Putamen (tissue), 1 donor: ENCODE measurements at regions not wholly inside any gene's neighbourhood (a gene's known extent, or its start where the extent isn't known, plus 50 kb on each side); places are given as distances from the start of the nearest gene placed in this dataset.

Experiments used
- DNase-seq: peaks from one replicate; pipeline ENCODE4 v3.0.0-alpha.2; 2016; ENCODE audit warnings: low spot score

DNA sequence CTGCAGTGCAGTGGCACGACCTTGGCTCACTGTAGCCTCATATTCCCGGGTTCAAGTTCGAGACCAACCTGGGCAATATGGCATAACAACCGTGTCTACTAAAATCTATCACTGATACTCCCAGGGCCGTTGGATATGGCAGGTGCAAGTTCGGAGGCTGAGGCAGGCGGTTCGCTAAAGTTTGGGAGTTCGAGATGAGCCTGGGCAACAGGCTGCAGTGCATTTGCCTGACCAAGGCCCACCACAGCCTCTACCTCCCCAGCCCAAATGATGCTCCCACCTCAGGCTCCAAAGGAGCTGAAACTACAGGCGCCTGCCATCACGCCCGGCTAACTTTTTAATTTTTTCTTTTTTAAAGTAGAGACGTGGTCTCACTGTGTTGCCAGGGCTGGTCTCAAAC is 177.1 kb upstream of the ALG10B start:
- no peak for DNase-seq

DNA sequence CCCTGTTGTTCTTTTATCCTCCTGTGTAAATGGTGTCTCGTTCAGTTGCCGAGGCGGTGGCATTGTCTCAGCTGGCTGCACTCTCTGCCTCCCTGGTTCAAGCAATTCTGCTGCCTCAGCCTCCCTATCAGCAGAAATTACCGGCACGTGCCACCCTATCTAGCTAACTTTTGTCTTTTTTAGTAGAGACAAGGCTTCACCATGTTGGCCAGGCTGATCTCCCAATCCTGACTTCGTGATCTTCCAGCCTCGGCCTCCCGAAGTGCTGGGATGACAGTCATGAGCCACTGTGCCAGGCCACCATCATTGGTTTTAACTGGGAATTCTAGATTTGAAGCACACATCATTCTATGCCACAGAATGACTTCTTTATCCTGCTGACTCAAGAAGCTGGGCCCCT is 175.3 kb upstream of the ALG10B start:
- DNase-seq, result no peak

- DNase-seq, result no peak
These were observed 174.7 kb upstream of the ALG10B start for GRCh38 chr12:38141861-38142260.

- no peak for DNase-seq
These were observed 173.6 kb upstream of the ALG10B start for GRCh38 chr12:38142974-38143373.

DNA sequence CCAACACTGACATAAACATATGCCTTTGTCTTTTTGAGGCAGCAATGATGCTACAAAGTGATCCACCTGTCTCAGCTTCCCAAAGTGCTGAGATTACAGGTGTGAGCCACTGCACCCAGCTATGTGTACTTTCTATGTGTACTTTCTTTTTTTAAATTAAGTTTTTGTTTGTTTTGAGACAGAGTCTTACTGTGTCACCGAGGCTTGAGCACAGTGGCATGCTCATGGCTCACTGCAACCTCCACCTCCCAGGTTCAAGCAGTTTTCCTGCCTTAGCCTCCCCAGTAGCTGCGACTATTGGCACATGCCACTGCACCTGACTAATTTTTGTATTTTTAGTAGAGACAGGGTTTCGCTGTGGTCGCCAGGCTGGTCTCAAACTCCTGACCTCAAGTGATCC is 172.5 kb upstream of the ALG10B start:
- DNase-seq, result no peak

GRCh38 chr12:38144601-38145436 is 171.8 kb upstream of the ALG10B start:
- DNase-seq, result no peak

DNA sequence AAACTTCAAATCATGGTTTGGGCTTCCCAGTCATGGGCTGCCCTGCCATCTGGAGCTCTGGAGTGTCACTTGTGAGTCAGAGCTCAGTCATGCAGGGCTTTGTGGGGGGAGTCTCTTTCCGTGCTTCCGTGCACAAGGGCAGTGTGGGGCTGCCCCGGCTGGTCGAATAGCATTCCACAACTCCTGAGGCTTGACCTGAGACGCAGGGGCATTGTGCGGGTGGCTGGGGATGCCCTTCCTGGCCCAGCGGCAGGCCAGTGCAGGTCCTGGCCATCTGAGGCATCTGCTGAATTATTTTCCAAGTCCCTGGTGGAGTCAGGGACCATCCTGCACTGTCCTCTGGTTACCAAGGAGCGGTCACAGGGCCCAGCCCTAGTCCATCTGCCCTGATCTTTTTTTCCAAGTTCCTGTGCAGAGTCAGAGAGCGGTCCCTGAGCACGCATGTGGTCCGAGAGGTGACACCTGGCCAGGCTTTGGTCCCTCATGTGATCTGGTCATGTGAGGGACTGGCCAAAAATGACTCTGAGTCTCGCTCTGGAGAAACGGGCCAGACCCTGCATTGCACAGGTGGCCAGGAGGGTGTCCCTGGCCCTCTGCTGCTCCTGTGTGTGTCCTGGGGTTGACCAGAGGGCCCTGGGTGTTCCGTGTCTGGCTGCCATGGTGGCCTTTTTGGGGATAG is 167.0 kb upstream of the ALG10B start:
- DNase-seq, result no peak

- DNase-seq, result no peak
These were observed 164.4 kb upstream of the ALG10B start for GRCh38 chr12:38151991-38152700.

DNA sequence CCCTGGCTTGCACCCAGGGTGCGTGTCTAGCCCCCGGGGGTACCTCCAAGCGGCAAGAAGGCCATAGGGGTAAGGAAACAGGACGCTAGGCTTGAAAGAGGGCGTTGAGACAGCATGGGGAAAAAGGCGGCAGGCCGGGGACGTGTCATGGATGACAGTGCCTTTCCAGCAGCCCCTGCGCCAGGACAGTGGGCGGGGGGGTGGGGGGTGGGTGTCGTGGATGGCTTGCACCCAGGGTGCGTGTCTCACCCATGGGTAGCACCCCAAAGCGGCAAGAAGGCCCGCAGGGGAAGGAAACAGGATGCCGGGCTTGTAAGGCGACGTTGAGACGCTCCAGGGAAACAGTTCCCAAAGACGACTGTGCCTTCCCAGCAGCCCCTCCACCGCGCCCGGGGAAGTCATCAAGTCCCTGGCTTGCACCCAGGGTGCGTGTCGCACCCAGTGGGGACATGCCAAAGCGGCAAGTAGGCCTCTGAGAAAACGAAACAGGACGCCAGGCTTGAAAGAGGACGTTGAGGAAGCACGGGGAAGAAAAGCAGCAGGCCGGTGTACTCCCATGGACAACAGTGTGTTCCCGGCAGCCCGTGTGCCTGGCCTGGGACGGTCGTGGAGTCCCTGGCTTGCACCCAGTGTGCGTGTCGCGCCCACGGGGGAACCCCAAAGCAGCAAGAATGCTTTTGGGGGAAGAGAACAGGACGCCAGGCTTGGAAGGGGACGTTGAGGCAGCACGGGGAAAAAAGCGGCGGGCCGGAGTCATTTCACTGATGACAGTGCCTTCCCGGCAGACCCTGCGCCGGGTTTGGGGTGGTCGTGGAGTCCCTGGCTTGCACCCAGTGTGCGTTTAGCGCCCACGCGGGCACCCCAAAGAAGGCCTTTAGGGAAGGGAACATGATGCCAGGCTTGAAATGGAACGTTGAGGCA is 163.5 kb upstream of the ALG10B start:
- DNase-seq, result no peak

DNA sequence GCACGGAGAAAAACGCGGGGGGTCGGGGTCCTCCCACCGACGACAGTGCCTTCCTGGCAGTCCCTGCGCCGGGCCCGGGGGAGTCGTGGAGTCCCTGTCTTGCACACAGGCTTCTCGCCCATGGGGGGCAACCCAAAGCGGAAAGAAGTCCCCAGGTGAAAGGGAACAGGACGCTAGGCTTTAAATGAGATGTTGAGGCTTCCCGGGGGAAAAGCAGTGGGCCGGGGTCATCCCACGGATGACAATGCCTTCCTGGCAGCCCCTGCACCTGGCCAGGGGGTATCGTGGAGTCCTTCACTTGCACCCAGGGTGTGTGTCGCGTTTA is 162.9 kb upstream of the ALG10B start:
- no peak for DNase-seq

DNA sequence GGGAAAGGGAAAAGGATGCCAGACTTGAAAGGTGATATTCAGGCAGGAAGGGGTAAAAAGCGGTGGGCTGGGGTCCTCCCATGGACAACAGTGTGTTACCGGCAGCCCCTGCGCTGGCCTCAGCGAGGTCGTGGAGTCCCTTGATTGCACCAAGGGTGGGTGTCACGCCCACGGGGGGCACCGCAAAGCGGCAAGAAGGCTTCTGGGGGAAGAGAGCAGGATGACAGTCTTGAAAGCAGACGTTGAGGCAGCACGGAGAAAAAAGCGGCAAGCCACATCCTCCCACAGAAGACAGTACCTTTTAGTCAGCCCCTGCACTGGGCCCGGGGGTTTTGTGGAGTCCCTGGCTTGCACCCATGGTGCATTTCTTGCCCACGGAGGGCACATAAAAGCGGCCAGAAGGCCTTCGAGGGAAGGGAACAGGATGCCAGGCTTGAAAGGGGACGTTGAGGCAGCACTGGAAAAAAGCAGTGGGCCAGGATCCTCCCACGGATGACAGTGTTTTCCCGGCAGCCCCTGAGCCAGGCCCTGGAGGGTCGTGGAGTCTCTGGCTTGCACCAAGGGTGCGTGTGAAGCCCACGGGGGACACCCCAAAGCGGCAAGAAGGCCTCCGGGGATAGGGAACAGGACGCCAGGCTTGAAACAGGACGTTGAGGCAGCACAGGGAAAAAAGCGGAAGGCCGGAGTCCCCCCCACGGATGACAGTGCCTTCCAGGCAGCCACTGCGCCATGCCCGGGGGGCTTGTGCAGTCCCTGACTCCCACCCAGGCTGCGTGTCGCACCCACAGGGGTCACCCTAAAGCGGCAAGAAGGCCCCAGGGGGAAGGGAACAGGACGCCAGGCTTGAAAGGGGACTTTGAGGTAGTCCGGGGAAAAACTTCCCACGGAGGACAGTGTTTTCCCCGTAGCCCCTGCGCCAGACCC is 162.2 kb upstream of the ALG10B start:
- DNase-seq, result no peak

- no peak for DNase-seq
These were observed 161.6 kb upstream of the ALG10B start for GRCh38 chr12:38155020-38155395.

DNA sequence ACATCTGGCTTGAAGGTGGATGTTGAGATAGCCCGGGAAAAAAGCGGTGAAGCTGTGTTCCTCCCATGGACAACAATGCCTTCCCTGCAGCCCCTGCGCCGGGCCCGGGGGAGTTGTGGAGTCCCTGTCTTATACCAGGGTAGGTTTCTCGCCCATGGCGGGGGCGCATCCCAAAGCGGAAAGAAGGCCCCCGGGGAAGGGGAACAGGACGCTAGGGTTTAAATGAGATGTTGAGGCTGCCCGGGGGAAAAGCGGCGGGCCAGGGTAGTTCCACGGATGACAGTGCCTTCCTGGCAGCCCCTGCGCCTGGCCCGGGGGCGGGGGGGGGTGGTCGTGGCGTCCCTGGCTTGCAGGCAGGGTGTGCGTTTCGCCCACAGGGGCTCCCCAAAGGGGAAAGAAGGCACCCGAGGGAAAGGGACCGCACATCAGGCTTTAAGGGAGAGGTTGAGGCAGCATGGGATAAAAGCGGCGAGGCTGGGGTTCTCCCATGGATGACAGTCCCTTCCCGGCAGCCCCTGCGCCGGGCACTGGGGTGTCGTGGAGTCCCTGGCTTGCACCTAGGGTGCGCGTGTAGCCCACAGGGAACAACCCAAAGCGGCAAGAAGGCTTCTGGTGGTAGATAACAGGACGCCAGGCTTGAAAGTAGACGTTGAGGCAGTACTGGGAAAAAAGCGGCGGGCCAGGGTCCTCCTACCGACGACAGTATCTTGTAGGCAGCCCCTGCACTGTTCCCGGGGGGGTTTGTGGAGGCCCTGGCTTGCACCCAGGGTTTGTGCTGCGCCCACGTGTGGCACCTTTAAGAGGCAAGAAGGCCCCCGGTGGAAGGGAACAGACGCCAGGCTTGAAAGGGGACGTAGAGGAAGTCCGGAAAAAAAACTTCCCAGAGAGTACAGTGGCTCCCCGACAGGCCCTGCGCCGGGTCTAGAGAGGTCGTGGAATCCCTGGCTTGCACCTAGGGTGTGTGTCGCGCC is 160.8 kb upstream of the ALG10B start:
- no peak for DNase-seq

DNA sequence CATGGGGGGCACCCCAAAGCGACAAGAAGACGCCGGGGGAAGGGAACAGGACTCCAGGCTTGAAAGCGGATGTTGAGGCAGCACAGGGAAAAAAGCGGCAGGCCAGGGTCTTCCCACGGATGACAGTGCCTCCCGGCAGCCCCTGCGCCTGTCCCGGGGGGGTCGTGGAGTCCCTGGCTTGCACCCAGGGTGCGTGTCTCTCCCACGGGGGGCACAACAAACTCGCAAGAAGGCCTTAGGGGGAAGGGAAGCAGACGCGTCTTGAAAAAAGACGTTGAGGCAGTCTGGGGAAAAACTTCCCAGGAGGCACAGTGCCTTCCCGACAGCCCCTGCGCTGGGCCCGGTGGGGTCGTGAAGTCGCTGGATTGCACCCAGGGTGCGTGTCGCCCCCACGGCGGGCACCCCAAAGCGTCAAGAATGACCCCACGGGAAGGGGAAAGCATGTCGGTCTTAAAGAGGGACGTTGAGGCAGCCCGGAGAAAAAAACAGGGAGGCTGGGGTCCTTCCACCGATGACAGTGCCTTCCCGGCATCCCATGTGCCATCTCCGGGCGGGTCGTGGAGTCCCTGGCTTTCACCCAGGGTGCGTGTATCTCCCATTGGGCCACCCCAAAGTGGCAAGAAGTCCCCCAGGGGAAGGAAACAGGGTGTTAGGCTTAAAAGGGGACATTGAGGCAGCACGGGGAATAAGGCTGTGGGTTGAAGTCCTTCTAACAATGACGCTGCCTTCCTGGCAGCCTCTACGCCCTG is 159.9 kb upstream of the ALG10B start:
- DNase-seq, result no peak

GRCh38 chr12:38157274-38157932 is 159.2 kb upstream of the ALG10B start:
- no peak for DNase-seq

GRCh38 chr12:38157933-38158401 is 158.6 kb upstream of the ALG10B start:
- no peak for DNase-seq

DNA sequence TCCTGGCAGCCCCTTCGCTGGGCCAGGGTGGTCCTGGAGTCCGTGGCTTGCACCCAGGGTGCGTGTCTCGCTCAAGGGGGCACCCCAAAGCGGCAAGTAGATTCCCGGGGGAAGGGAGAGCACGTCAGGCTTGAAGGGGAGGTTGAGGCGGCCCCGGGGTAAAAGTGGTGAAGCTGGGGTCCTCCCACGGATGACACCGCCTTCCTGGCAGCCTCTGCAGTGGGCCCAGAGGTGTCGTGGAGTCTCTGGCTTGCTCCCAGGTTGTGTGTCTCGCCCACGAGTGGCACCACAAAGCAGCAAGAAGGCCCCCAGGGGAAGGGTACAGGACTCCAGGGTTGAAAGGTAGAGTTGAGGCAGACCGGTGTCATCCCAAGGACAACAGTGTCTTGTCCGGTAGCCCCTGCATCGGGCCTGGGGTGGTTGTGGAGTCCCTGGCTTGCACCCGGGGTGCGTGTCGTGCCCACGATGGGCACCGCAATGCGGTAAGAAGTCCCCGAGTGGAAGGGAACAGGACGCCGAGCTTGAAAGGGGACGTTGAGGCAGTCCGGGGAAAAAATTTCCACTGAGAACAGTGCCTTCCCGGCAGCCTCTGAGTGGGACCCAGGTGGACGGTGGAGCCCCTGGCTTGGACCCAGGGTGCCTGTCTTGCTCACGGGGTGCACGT is 158.0 kb upstream of the ALG10B start:
- no peak for DNase-seq

DNA sequence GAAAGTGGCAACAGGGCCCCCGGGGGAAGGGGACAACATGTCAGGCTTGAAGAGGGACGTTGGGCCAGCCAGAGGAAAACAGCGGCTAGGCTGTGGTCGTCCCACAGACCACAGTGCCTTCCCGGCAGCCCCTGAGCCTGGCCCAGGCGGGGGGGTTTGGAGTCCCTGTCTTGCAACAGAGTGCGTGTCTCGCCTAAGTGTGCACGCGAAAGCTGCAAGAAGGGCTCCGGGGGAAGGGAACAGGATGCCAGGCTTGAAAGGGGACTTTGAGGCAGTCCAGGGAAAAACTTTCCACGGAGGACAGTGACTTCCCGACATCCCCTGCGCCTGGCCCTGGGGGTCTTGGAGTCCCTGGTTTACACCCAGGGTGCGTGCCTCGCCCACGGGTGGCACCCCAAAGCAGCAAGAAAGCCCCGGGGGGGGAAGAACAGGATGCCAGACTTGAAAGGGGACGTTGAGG is 157.5 kb upstream of the ALG10B start:
- DNase-seq, result no peak
